GM12872 (cell line): ENCODE measurements at regions not wholly inside any gene's neighbourhood (a gene's known extent, or its start where the extent isn't known, plus 50 kb on each side); places are given as distances from the start of the nearest gene placed in this dataset.

Experiments used
- CTCF ChIP-seq: IDR thresholded peaks from 3 replicates; pipeline ENCODE4 v1.5.1; 2011; ENCODE audit warnings: low read depth, mild to moderate bottlenecking, low read length, moderate library complexity; ENCODE audit not compliant: insufficient read depth

- no peak for TF ChIP-seq CTCF
Measured at GRCh38 chr18:51383711-51384110, 186.2 kb upstream of the MEX3C start.

GRCh38 chr18:51385270-51385669 is 187.8 kb upstream of the MEX3C start:
- no peak for TF ChIP-seq CTCF

- no peak for TF ChIP-seq CTCF
Measured at GRCh38 chr18:51390702-51391101, 193.2 kb upstream of the MEX3C start.

- TF ChIP-seq CTCF, result no peak
Measured at GRCh38 chr18:51391215-51391614, 193.7 kb upstream of the MEX3C start.

GRCh38 chr18:51391731-51392130 is 194.2 kb upstream of the MEX3C start:
- no peak for TF ChIP-seq CTCF

GRCh38 chr18:51397347-51397962 is 200.0 kb upstream of the MEX3C start:
- no peak for TF ChIP-seq CTCF

- no peak for TF ChIP-seq CTCF
Measured at GRCh38 chr18:51398104-51398503, 200.6 kb upstream of the MEX3C start.

- TF ChIP-seq CTCF, result no peak
Measured at GRCh38 chr18:51399491-51400122, 202.1 kb upstream of the MEX3C start.
